GM19397 (cell line): ENCODE measurements at regions not wholly inside any gene's neighbourhood (a gene's known extent, or its start where the extent isn't known, plus 50 kb on each side); places are given as distances from the start of the nearest gene placed in this dataset.
"Not testable (repeated sequence)": the region's sequence is repeated elsewhere in the genome, so short reads cannot be mapped to it uniquely, and the experiment has no call there.

Experiments used
- ATAC-seq: cut with Tn5 transposase; IDR thresholded peaks from one replicate; pipeline ENCODE4 v1.9.1; 2021; ENCODE audit warnings: mild to moderate bottlenecking, moderate library complexity; ENCODE audit not compliant: unreplicated experiment

DNA sequence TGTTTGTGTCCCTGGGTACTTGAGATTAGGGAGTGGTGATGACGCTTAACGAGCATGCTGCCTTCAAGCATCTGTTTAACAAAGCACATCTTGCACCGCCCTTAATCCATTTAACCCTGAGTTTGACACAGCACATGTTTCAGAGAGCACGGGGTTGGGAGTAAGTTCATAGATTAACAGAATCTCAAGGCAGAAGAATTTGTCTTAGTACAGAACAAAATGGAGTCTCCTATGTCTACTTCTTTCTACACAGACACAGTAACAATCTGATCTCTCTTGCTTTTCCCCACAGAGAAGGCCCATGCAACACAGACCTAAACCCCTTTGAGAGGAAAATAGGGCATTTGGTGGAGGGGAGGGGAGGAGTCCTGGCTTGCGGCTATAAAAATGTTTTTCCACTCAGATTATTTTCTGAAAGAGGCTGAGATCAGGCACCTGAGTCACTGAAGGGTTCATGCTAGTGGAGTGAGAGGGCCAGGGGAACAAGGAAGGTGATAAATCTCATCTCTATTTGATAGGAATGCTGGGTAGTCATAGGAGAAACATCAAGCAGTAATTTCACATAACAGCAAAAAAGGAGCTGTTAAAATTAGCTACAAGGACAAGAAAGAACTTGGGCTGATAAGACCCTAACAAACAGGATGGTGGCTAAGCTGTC, 136.9 kb downstream of the OR2B2 start:
- ATAC-seq, result not testable (repeated sequence)

DNA sequence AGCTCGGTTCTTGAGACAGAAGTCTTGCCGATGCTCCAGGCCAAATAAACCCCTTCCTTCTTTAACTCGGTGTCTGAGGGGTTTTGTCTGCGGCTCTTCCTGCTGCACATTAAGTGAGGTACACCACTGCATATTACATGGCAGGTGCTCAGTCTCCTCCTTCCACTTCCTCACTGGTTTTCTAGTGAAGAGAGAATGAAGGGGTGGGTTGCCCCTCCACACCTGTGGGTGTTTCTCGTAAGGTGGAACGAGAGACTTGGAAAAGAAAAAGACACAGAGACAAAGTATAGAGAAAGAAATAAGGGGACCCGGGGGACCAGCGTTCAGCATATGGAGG, 138.0 kb downstream of the OR2B2 start:
- ATAC-seq, result not testable (repeated sequence)

DNA sequence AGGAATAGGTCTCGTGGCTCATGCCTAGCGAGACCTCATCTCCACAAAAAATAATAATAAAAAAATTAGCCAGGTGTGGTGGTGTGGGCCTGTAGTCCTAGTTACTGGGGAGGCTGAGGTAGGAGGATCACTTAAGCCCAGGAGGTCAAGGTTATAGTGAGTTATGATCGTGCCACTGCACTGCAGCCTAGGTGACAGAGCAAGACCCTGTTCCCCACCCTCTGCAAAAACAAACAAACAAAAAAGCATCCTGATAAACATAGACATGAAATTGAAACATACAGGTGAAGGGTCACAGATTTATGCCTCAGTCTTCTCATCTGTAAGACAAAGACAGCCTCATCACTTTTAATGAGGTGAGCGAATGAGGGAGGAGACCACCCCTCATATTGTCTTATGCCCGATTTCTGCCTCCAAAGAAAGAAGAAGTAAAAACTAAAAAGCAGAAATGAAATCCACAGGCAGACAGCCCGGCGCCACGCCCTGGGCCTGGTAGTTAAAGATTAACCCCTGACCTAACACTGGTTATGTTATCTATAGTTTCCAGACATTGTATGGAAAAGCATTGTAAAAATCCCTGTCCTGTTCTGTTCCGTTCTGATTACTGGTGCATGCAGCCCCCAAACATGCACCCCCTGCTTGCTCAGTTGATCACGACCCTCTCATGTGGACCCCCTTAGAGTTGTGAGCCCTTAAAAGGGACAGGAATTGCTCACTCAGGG, 138.5 kb downstream of the OR2B2 start:
- not testable (repeated sequence) for ATAC-seq

DNA sequence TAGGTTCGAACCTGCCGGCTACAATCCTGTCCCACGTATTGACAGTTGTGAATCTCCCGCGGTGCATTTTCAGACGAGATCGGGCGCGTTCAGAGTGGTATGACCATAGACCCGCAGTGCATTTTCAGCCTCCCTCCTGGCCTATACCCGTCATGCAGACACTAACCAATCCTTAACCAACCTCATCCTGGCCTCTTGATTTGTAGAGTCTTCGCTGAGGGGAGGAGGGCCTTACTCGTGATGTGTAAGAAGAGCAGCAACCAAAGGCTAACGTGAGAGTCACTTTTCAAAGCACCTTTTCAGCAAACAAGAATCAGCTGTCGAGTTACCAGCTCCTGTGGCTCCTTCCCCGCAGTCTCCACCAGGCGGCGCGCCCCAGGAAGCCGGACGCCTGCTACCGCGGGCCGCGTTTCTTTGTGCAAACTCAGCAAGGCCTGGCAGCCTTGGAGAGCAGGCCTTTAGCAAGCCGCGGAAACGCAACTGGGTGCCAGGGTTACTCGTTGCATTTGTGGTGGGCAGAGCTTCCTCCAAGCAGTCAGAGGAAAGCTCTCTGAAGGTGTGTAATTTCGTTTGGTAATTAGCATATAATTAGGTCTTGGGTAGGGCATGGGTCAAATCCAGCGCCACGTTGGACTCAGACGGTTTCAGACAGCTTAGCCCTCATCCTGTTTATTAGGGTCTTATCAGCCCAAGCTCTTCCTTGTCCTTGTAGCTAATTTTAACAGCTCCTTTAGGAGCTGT, 139.8 kb downstream of the OR2B2 start:
- peak; percentile 76 for ATAC-seq

DNA sequence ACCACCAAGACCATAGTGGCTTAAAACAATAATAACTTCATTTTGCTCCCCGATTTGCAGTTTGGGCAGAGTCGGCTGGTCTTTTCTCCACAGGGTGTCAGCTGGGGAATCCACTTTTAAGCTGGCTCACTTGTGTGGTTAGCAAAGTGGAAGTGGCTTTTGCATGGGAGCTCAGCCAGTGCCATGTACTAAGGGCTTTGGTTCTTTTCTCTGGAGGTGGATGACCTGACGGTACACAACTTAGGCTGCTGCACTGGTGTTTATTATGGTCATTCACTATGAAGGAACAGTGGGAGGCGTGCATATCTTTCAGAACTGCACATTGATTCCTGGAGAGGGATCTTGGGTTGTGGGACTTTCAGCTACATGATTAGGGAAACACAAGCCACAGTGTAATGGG, 141.0 kb downstream of the OR2B2 start:
- no peak for ATAC-seq

DNA sequence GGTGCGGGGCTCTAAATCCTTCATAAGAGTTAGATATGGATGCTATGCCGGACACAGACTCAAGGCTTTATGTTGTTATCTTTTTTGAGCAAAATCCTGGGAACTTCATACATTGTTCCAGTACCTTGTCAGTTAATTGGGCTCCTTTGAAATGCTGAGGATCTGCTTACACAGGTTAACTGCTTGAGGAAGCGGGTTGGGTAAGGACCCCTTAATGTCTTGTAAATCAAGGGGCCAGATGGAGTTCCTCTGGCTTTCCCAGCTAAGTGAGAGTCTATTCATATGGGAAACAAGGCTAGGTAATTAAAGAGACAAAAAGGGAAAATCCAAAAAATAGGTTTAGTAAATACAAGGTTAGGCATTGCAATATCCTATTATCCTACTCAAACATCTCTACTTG, 141.5 kb downstream of the OR2B2 start:
- no peak for ATAC-seq

DNA sequence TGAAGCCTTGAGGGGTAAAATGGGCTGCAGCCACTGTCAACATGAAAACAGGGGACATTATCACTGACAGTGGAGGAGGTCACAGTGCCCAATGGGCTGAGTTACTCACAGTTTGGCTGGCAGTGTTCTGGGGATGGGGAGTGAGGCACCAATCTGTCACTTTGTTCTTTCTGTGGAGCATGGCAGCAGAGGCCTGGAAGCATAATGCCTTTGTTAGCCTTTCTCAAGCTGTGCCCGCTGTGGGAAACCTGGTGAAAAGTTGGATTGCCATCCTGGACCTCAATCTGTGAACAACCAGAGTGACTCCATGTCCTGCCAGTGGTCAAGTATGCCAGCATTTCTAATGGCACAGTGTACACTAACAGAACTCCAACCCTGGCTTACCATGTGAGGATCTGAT, 143.6 kb downstream of the OR2B2 start:
- ATAC-seq, result no peak

DNA sequence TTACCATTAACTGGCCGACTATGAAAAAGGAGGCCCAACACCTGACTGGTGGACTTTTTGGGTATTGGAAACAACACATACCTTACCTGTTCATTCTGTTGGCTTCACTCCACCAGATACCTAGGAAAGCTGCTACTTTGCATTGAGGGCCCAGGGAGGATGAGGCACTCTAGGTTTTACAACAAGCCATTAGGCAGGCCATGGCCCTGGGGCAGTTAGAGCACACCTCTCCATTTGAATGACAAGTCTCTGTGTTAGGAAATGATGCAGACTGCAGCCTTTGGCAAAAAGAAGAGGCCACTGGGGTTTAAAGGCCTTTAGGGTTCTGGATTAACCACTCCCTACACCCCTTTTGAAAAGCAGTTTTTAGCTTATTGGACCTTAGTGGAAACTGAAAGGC, 144.3 kb downstream of the OR2B2 start:
- ATAC-seq, result no peak

DNA sequence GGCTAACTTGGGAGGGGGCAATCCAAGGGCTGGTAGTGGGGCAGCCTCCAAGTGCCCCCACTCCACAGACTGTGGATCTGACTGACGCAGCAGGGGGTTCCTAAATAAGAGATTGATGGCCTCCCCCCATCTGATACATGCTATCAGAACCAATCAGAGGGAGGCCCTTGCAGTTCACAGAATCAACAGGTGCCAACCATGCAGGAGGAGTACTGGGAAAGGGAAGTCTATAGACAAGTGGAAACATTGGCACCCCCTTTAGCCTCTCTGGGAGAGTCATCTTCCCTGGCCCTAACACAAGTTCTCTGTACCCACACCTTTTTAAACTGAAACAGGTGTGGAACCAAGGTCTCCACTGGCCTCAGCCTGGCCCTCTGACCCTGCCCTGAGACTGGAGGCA, 145.8 kb downstream of the OR2B2 start:
- no peak for ATAC-seq

DNA sequence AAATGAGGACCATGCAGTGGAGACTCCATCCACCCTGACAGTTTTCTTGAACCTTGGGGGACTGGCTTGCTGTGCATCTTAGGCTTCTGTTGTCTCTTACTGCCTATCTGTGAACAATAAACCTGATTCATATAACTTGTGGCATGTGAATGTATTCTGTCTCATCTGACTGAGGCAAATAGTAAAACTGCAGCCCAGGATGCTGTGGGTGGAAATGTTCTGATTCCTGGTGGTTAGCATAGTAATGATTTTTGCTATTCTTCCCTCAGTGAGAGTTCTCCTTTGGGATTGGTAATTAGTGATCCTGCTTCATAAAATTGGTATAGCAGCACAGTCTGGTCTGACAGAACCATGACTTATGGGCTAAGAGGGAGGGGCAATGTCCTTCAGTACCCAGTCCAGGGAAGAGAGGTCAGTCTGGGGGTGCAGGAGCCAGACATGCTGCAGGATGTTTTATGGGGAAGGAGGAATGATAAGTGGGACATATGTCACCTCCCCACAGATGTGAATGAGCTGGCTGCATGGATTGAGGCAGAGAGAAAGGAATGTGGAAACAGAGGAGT, 147.1 kb downstream of the OR2B2 start:
- ATAC-seq, result no peak

DNA sequence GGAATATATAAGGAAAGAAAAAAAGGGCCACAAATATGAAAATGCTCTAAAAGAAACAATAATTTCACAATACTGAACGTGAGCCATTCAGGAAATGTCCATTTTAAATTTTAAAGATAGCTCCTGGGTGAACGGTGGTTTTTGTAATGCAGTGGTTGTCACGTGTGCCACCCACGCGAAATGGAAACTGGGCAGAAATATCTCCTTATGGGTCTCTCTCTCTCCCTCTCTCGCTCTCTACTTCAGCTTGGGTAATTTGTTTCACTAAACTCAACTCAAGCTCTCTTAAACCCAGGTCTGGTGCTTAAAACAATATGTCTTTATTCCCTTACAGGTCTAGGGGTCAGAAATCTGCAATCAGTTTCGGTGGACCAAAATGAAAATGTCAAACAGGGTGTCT, 150.8 kb downstream of the OR2B2 start:
- ATAC-seq, result no peak

DNA sequence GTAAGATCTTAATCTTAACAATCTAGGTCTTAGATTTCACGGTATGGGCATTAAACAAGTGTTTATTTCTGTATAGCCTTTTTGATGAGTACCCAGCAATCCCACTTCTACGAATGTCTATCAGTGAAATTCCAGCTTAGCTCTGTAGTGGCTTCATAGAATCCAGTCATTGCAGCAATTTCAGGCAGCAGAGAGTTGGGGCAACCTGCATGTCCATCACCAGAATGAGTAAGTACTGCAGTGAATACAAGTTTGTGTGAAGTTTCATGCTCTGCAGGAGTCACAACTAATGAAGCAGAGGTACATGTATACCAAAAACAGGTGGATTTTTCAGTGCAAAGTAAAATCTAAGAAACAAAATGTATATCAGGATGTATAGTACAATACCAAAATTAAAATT, 151.7 kb downstream of the OR2B2 start:
- no peak for ATAC-seq

DNA sequence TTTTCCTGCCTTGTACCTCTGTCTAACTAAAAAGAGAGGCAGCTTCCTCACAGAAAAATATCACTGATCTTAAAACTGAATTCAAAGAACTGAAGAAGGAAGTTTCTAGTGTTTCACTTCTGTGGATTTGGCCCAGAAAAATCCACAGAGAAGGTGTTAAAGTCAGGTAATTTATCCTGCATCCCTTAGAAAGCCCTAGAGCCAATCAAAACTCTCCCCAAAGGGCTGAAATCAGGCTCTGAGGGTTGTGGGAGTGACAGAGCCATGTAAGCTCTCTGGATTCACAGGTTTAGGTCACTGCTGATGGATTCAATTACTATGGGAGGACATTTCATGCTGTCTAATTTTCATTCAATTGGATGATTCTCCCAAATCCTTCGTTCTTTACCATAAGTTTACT, 152.3 kb downstream of the OR2B2 start:
- ATAC-seq, result no peak

DNA sequence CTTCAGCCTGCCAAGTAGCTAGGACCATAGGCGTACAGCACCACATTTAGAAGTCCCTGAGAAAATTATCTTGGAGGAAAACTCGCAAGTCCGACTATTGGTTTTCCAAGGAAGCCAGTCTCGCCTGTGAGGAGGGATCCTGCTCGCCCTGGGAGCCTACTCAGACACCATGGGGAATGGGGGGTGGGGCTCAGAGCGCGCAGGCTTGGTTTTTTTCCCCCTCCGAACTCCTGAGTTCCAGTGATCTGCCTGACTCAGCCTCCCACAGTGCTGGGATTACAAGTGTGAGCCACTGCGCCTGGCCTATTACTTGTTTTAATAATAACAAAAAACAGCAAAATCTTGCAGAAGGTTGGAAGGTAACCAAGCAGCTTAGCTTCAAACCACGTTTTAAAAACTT, 153.7 kb downstream of the OR2B2 start:
- no peak for ATAC-seq

DNA sequence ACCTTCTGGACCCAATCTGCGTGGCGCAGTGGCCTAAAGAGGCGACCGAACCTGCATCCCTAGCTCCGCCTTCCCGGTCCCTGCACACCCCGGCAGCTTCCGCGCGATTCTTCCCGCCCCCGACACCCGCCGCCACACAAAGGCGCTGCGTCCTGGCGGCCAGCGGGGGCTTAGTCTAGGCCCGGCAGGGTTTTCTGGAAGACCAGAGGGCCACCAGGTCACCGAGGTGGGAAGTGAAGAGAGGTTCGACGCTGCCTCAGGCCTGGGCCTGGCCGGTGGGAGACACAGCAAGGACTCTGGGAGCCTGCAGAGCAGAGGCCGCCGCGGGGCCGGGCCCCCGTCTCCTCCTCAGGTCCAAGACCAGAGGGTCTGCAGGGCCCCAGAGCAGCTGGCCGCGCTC, 154.9 kb downstream of the OR2B2 start:
- peak; percentile 34 for ATAC-seq

DNA sequence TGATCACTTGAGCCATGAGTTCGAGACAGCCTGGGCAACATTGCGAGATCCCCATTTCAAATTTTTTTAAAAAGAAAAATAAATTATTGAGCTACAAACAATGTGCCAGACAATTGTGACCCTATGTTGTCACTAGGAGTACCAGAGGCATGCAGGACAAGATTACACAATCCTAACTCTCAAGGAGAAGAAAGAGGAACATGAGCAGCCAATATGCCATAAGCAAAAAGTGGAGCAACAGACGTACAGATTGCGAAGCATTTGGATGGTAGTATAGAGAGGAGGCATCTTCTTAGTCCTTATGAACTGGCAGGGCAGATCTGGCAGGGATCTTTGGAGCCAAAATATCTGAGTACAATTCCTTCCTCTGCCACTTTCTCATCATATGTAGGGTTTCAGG, 156.4 kb downstream of the OR2B2 start:
- no peak for ATAC-seq

DNA sequence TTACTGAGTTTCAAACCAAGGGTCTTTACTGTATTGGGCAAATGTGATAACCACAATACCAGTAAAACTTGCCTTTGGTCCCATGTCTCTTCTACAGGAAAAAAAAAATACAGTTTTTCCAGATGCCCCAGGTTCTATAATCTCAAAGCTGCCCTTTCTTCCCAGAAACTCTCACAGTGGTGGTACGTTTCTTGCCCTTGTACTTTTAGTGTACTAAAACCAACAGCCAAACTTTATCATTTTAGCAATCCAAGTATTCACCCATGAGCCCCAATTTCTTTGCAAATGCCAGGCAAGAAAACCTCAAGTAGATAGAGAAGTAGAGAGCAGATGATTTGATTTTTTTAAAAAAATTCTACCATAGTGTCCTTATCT, 157.8 kb downstream of the OR2B2 start:
- no peak for ATAC-seq

DNA sequence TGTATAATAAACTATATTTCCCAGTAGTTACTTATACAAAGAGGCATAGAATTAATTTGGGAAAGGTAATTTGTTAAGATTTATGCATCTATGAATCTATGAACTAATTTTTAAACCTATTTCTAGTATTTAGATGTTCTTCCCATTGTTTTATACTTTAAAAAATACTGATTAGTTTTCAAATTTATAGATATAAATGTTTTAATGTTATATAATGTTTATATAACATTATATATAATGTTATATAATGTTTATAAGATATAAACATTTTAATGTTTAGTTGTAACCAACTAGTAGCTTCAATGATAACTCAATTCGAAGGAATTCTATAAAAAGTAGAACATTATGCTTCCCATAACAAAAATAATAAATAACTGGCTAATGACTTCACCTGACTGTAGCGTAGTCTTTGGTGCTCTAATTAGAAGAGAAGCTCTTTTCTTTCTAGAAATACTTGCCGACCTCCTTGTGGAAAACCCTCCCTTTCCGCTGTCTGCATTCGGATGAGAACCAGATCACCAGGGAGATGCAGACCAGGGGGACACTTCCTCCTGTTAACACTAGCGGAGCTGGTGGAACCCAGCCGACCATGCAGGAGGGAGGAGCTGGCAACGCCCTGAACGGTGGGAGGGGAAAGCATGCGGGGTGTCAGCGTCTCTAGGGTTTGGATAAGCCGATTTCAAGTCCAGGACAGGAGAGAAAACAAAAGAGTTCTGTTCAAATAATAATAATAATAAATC, 158.4 kb downstream of the OR2B2 start:
- peak; percentile 40 for ATAC-seq

DNA sequence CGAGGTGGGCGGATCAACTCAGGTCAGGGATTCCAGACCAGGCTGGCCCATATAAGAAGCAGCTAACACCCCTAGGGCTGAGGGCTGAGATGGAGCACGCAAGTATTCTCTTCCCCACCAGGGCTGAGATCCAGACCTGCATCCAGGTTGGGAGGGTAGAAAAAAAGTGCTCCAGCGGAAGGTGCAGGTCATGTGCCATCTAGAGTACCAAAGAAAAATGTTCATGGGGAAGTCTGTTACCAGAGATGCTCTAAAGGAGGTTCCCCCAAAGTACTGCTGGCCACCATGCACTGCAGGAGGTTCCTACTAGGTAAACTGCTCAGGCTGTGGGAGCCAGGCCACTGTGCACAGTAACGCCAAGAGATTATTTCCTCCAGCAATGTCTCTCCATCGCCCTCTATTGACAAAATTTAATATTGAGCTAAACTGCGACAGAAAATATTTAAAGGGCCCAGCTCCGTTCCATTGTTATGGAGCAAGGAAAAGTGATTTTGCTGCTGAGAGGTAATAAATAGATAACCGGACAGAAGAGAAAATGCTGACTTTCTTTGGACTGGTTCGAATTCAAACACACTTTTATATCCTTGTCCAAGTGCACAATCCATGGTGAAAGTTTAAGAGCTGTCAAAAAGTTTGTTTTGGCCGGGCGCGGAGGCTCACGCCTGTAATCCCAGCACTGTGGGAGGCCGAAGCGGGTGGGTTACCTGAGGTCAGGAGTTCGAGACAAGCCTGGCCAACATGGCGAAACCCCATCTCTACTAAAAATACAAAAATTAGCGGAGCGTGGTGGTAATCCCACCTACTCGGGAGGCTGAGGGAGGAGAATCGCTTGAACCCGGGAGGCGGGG, 159.9 kb downstream of the OR2B2 start:
- peak; percentile 37 for ATAC-seq

DNA sequence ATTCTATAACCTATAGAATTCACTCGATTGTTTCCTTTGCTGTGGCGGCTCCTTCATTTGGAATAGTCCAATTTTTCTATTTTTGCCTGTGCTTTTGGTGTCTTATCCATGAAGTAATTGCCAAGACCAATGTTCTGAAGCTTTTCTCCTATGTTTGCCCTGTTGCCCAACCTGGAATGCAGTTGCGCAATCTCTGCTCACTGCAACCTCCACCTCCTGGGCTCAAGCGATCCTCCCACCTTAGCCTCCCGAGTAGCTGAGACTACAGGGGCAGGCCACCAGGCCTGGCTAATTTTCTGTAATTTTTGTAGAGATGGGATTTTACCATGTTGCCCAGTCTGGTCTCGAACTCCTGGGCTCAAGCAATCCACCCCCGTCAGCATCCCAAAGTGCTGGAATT, 163.5 kb downstream of the OR2B2 start:
- no peak for ATAC-seq
